Vagina (tissue), 2 donors: ENCODE measurements at regions not wholly inside any gene's neighbourhood (a gene's known extent, or its start where the extent isn't known, plus 50 kb on each side); places are given as distances from the start of the nearest gene placed in this dataset.
A peak's percentile ranks its signal among the peaks of the same experiment; 100 is the strongest.

Source experiments
- DNase-seq, 2 donors: peaks; one replicate each; pipeline ENCODE4 v3.0.0-alpha.2; 2017; ENCODE audit errors: extremely low spot score in 2 of 2
- H3K27ac ChIP-seq: fragments of 200-600 bp; sonication (generic); one replicate; pipeline ENCODE4 v1.5.1; 2019
- H3K27me3 ChIP-seq: fragments of 200-600 bp; sonication (generic); one replicate; pipeline ENCODE4 v1.5.1; 2019
- H3K36me3 ChIP-seq, 2 donors: fragments of 200-600 bp; sonication (generic); one replicate each; pipeline ENCODE4 v1.5.1; 2017 to 2019
- H3K4me1 ChIP-seq: fragments of 200-600 bp; sonication (generic); one replicate; pipeline ENCODE4 v1.5.1; 2019
- H3K4me3 ChIP-seq, 2 donors: fragments of 200-600 bp; sonication (generic); 1 replicate in 1 of 2; 2 replicates in 1 of 2; pipeline ENCODE4 v1.5.1; 2016 to 2019
- H3K9me3 ChIP-seq: fragments of 200-600 bp; sonication (generic); one replicate; pipeline ENCODE4 v1.5.1; 2019
- CTCF ChIP-seq, 3 experiments: fragments of 450-650 bp in 2 of 3; fragments of 200-600 bp in 1 of 3; sonication (generic) in 1 of 3; IDR thresholded peaks; one replicate each; pipeline ENCODE4 v1.5.1; 2017 to 2019; ENCODE audit warnings: antibody characterized with exemption in 3 of 3, mild to moderate bottlenecking in 2 of 3, moderate library complexity in 2 of 3
- POLR2A ChIP-seq, 2 donors: fragments of 450-650 bp; IDR thresholded peaks; one replicate each; pipeline ENCODE4 v1.6.1; 2017; ENCODE audit warnings: antibody characterized with exemption in 2 of 2, mild to moderate bottlenecking in 2 of 2, moderate library complexity in 2 of 2
- POLR2AphosphoS5 ChIP-seq, 2 donors: sonication (generic); formaldehyde crosslinking; IDR thresholded peaks; one replicate each; pipeline ENCODE4 v1.9.0; 2017; ENCODE audit warnings: antibody characterized with exemption in 2 of 2, mild to moderate bottlenecking in 2 of 2, low read depth in 1 of 2; ENCODE audit not compliant: insufficient read depth in 1 of 2
- intact Hi-C: fragments of 100-400 bp; cut with DNase I; formaldehyde crosslinking; loops from one replicate; pipeline ENCODE4 v1.15.1; 2023

- no peaks in the 10 kb centered on the region for H3K9me3 ChIP-seq
- TF ChIP-seq POLR2AphosphoS5 (IDR thresholded peaks at IDR 0.05; ENCODE audit: insufficient read depth in 1 of 2, low read depth in 1 of 2) (no peak), CTCF (IDR thresholded peaks at IDR 0.05) (no peak), POLR2A (IDR thresholded peaks at IDR 0.05) (no peak)
- intact Hi-C loops, result no loop called here
- H3K4me1 ChIP-seq, result peaks cover 17% of the 10 kb centered on the region
- H3K27ac ChIP-seq, result no peak overlapping the region
- DNase-seq, result no peak
- no peak overlapping the region for H3K4me3 ChIP-seq
- no peaks in the 10 kb centered on the region for H3K27me3 ChIP-seq
- no peaks in the 10 kb centered on the region for H3K36me3 ChIP-seq
These were observed 101.7 kb downstream of the ADAMTS15 start for GRCh38 chr11:130550150-130550549.

DNA sequence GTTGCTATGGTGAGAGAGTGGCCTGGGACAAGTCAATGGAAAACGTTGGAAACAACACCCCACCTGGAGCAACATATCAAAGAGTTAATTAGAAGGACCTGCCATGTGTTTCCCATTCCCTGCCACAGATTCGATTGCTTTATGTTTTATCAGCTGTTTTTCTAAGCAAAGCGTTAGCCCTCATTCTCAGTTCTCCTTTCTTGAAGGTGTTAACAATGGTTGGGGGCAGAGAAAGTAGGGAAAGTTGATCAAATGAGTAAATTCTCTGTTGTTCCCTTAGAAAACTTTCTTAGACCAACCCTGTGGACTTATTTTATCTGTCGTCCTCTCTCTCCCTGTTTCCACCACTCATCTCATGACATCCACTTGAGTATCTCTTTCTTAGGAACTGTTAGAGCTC, 102.5 kb downstream of the ADAMTS15 start:
- peaks cover 17% of the 10 kb centered on the region for H3K4me1 ChIP-seq
- intact Hi-C loops, result no loop called here

DNA sequence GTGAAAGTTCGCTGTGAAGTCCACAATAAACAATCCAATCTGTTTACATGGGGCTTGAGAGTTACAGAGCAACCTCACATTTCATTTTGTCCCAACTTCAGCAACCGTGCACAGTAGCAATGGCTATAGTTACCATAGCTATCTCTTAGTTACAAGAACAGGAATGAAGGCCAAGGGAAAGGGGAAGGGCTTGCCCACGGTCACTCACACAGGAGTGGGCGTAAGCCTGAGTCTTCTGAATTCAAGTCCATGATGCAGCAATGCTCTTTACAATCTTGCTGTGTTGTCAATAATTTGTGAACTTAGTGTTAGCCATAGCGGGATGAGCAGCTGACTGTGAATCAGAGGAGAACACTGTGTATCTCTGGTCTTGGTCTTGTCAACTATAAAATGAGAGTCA, 102.9 kb downstream of the ADAMTS15 start:
- no peaks in the 10 kb centered on the region for H3K9me3 ChIP-seq
- no peaks in the 10 kb centered on the region for H3K36me3 ChIP-seq
- H3K4me1 ChIP-seq, result peaks cover 17% of the 10 kb centered on the region
- H3K4me3 ChIP-seq, result no peak overlapping the region
- H3K27ac ChIP-seq, result peak overlapping the region; percentile 14
- intact Hi-C loops, result no loop called here
- DNase-seq, result no peak
- TF ChIP-seq POLR2A (IDR thresholded peaks at IDR 0.05) (no peak), CTCF (IDR thresholded peaks at IDR 0.05) (no peak), POLR2AphosphoS5 (IDR thresholded peaks at IDR 0.05; ENCODE audit: insufficient read depth in 1 of 2, low read depth in 1 of 2) (no peak)
- H3K27me3 ChIP-seq, result no peaks in the 10 kb centered on the region

More for the DNA sequence above, 102.5 kb downstream of the ADAMTS15 start:
- Histone ChIP-seq H3K27ac (no peak overlapping the region), H3K36me3 (no peaks in the 10 kb centered on the region), H3K4me3 (no peak overlapping the region), H3K9me3 (no peaks in the 10 kb centered on the region), H3K27me3 (no peaks in the 10 kb centered on the region)
- TF ChIP-seq POLR2A (IDR thresholded peaks at IDR 0.05) (no peak), POLR2AphosphoS5 (IDR thresholded peaks at IDR 0.05; ENCODE audit: insufficient read depth in 1 of 2, low read depth in 1 of 2) (no peak), CTCF (IDR thresholded peaks at IDR 0.05) (no peak)
- no peak for DNase-seq

- Histone ChIP-seq H3K9me3 (no peaks in the 10 kb centered on the region), H3K27ac (peak overlapping the region; percentile 63), H3K27me3 (no peaks in the 10 kb centered on the region), H3K36me3 (no peaks in the 10 kb centered on the region), H3K4me1 (peaks cover 17% of the 10 kb centered on the region), H3K4me3 (no peak overlapping the region)
- intact Hi-C loops, result no loop called here
- no peak for DNase-seq
- TF ChIP-seq CTCF (IDR thresholded peaks at IDR 0.05) (no peak), POLR2A (IDR thresholded peaks at IDR 0.05) (no peak), POLR2AphosphoS5 (IDR thresholded peaks at IDR 0.05; ENCODE audit: insufficient read depth in 1 of 2, low read depth in 1 of 2) (no peak)
These were observed 104.9 kb downstream of the ADAMTS15 start for GRCh38 chr11:130553306-130553705.

- Histone ChIP-seq H3K36me3 (no peaks in the 10 kb centered on the region), H3K27ac (peak overlapping the region; percentile 38), H3K9me3 (no peaks in the 10 kb centered on the region), H3K4me3 (no peak overlapping the region), H3K27me3 (no peaks in the 10 kb centered on the region), H3K4me1 (peaks cover 10% of the 10 kb centered on the region)
- intact Hi-C loops, result loop anchor here (5.0 kb wide), 1 partner anchor 1413 kb away; no protein-coding TSS in a partner anchor
- no peak for DNase-seq
- no peak for TF ChIP-seq CTCF (IDR thresholded peaks at IDR 0.05)
- TF ChIP-seq POLR2AphosphoS5 (IDR thresholded peaks at IDR 0.05; ENCODE audit: insufficient read depth in 1 of 2, low read depth in 1 of 2), result no peak
- no peak for TF ChIP-seq POLR2A (IDR thresholded peaks at IDR 0.05)
These were observed 106.0 kb downstream of the ADAMTS15 start for GRCh38 chr11:130554241-130555055.
